CD4-positive, alpha-beta T cell (primary cell): ENCODE measurements at regions not wholly inside any gene's neighbourhood (a gene's known extent, or its start where the extent isn't known, plus 50 kb on each side); places are given as distances from the start of the nearest gene placed in this dataset.

ENCODE experiments used
- ATAC-seq: fragments of 200-7000 bp; cut with Tn5 transposase; one replicate; pipeline ENCODE4 v1.10.0; 2022; ENCODE audit warnings: mild to moderate bottlenecking; ENCODE audit not compliant: poor library complexity
- CTCF ChIA-PET: fragments of 350-600 bp; sonication (Branson Sonifier 250); formaldehyde crosslinking; loops from one replicate; lab custom pipeline; 2021; ENCODE audit warnings: antibody characterized with exemption, inconsistent platforms; lab: Charles Lee
- POLR2A ChIA-PET: fragments of 350-600 bp; sonication (Branson Sonifier 250); formaldehyde crosslinking; loops from one replicate; lab custom pipeline; 2021; ENCODE audit warnings: antibody characterized with exemption, inconsistent platforms; lab: Charles Lee
- DNase-seq, 14 experiments: peaks; one replicate each; pipeline ENCODE4 v3.0.0-alpha.2; 2013 to 2020; ENCODE audit warnings: mixed read lengths in 2 of 14
- H3K27ac ChIP-seq, 2 donors: one replicate each; pipeline versions ENCODE4 v1.5.1 to v1.7.0; 2013; ENCODE audit warnings: low read length in 2 of 2, low read depth in 1 of 2, mild to moderate bottlenecking in 1 of 2
- H3K27me3 ChIP-seq, 2 experiments: 1 replicate in 1 of 2; 2 replicates in 1 of 2; pipeline versions ENCODE4 v1.6.1 to v1.7.0; 2013; ENCODE audit warnings: low read length in 2 of 2, control low read depth in 1 of 2, mild to moderate bottlenecking in 1 of 2, moderate library complexity in 1 of 2; ENCODE audit not compliant: insufficient read depth in 2 of 2, control insufficient read depth in 1 of 2
- H3K36me3 ChIP-seq: one replicate; pipeline ENCODE4 v1.6.1; 2013; ENCODE audit warnings: low read length, control low read depth; ENCODE audit not compliant: insufficient read depth
- H3K4me1 ChIP-seq: one replicate; pipeline ENCODE4 v1.6.1; 2013; ENCODE audit warnings: low read length, control low read depth; ENCODE audit not compliant: insufficient read depth
- H3K4me3 ChIP-seq: one replicate; pipeline ENCODE4 v1.5.1; 2013; ENCODE audit warnings: mild to moderate bottlenecking, low read length, moderate library complexity
- H3K9me3 ChIP-seq, 2 experiments: 1 replicate in 1 of 2; 2 replicates in 1 of 2; pipeline versions ENCODE4 v1.6.1 to v1.7.0; 2013; ENCODE audit warnings: low read length in 2 of 2, mild to moderate bottlenecking in 2 of 2, control low read depth in 1 of 2, moderate library complexity in 1 of 2; ENCODE audit not compliant: control insufficient read depth in 1 of 2, insufficient read depth in 1 of 2
- H3K27ac Mint-ChIP-seq: one replicate; pipeline ENCODE4 v1.8.0; 2020; ENCODE audit warnings: mixed read lengths
- H3K27me3 Mint-ChIP-seq: one replicate; pipeline ENCODE4 v1.8.0; 2021; ENCODE audit warnings: mixed read lengths
- H3K36me3 Mint-ChIP-seq: one replicate; pipeline ENCODE4 v1.8.0; 2021; ENCODE audit warnings: low read depth, mixed read lengths
- H3K4me1 Mint-ChIP-seq: one replicate; pipeline ENCODE4 v1.8.0; 2021; ENCODE audit warnings: low read depth, mixed read lengths
- H3K4me3 Mint-ChIP-seq: one replicate; pipeline ENCODE4 v1.8.0; 2020; ENCODE audit warnings: mild to moderate bottlenecking, mixed read lengths
- H3K9me3 Mint-ChIP-seq: one replicate; pipeline ENCODE4 v1.8.0; 2020; ENCODE audit warnings: mixed read lengths
- intact Hi-C, 2 experiments: fragments of 100-400 bp; cut with DNase I in 1 of 2; cut with micrococcal nuclease in 1 of 2; formaldehyde crosslinking; loops; one replicate each; pipeline versions ENCODE4 v1.15.1 to v1.9.0; 2023 to 2025; cut with DNase I, micrococcal nuclease
- TF ChIP-seq, protein P1 (sequence below): fragments of 200-600 bp; IDR thresholded peaks from one replicate; pipeline ENCODE4 v1.8.0; 2022; ENCODE audit warnings: antibody characterized with exemption, mild to moderate bottlenecking

DNA sequence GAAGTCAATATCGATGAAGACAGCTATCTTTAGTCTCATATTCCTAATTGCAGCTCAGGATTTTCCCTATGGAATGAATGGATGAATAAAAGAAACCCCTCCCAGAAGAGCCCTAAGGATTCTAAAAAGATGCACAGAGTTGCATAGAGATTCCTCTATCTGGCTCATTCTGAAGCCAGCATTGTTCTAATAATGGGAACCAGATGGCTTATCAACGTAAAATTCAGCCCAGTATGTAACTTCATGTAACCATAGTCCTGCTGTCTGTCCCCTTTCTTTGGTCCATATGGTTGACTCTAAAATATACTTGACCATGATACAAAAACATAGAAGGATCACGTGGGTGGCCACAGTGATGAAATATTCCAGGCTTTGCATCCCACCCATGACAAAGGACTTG is 508.6 kb downstream of the RASEF start:
- TF ChIP-seq, protein P1, sequence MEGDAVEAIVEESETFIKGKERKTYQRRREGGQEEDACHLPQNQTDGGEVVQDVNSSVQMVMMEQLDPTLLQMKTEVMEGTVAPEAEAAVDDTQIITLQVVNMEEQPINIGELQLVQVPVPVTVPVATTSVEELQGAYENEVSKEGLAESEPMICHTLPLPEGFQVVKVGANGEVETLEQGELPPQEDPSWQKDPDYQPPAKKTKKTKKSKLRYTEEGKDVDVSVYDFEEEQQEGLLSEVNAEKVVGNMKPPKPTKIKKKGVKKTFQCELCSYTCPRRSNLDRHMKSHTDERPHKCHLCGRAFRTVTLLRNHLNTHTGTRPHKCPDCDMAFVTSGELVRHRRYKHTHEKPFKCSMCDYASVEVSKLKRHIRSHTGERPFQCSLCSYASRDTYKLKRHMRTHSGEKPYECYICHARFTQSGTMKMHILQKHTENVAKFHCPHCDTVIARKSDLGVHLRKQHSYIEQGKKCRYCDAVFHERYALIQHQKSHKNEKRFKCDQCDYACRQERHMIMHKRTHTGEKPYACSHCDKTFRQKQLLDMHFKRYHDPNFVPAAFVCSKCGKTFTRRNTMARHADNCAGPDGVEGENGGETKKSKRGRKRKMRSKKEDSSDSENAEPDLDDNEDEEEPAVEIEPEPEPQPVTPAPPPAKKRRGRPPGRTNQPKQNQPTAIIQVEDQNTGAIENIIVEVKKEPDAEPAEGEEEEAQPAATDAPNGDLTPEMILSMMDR = no peak
- Mint-ChIP-seq H3K36me3 (no peaks in the 10 kb centered on the region), H3K27me3 (no peaks in the 10 kb centered on the region), H3K4me3 (no peak overlapping the region), H3K27ac (no peak overlapping the region), H3K9me3 (no peaks in the 10 kb centered on the region), H3K4me1 (no peaks in the 10 kb centered on the region)
- CTCF ChIA-PET = no interaction called here
- DNase-seq (no peak), ATAC-seq (no peak)
- Histone ChIP-seq H3K4me3 (no peak overlapping the region), H3K27ac (no peak overlapping the region), H3K36me3 (no peaks in the 10 kb centered on the region), H3K27me3 (no peaks in the 10 kb centered on the region), H3K9me3 (peaks cover 0 to 3% of the 10 kb centered on the region in 2 experiments), H3K4me1 (no peaks in the 10 kb centered on the region)
- intact Hi-C loops = no loop called here
- POLR2A ChIA-PET = no interaction called here

DNA sequence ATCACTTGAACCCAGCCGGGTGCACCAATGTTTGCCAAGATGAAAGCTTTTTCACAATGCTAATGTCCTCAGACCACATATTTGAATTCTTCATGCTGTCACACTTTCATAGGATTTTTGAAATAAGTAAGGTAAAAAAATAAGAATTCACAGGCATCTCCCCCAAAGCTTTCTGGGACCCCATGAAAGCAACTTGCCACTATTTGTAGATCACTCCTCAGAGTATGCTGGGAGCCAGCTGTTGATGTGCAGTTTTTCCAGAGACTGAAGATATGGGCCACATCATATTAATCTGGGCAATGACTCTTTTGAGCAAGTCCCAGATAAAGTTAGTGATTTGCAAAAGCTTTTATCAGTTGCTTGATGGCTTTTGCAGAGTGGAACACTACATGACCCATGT is 507.9 kb downstream of the RASEF start:
- DNase-seq = no peak
- H3K36me3 Mint-ChIP-seq = no peaks in the 10 kb centered on the region
- no peak overlapping the region for H3K27ac Mint-ChIP-seq
- H3K27ac ChIP-seq = no peak overlapping the region
- no peaks in the 10 kb centered on the region for H3K9me3 Mint-ChIP-seq
- H3K27me3 Mint-ChIP-seq = no peaks in the 10 kb centered on the region
- POLR2A ChIA-PET = no interaction called here
- H3K4me3 Mint-ChIP-seq = no peak overlapping the region
- H3K36me3 ChIP-seq = no peaks in the 10 kb centered on the region
- ATAC-seq = no peak
- CTCF ChIA-PET = no interaction called here
- H3K4me3 ChIP-seq = no peak overlapping the region
- no peaks in the 10 kb centered on the region for H3K4me1 Mint-ChIP-seq
- no peaks in the 10 kb centered on the region for H3K4me1 ChIP-seq
- intact Hi-C loops = no loop called here
- TF ChIP-seq, protein P1 = no peak
- H3K9me3 ChIP-seq = peaks cover 0 to 3% of the 10 kb centered on the region in 2 experiments
- H3K27me3 ChIP-seq = no peaks in the 10 kb centered on the region

DNA sequence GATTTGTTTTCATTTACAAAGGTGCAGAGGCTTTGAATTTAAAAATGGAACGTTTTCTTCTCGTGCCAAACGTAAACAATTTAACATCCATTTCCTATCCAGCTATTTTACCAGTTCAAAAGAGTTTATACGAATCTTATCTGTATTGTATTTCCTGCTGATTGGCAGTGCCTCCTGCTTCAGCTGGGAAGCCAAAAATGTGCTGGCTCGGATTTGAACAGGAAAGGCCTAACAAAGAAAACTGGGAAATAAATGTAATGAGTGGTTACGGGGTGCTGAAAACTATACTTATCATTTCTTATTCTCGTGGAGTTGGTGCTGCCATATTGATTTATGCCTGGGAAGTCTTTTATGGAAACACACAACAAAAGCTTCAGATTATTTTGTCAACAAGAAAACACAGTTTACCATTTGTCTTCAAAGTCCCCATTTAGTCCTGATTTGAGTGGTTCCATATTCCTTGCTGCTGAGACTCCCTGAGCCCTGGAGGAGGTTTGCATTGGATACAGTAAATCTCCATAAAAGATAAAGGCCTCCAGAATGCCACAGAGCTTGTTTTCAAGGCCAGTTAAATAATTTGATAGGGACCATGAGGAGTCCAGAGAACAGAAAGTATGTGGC is 507.4 kb downstream of the RASEF start:
- Mint-ChIP-seq H3K27ac (no peak overlapping the region), H3K4me3 (no peak overlapping the region), H3K9me3 (no peaks in the 10 kb centered on the region), H3K36me3 (no peaks in the 10 kb centered on the region), H3K27me3 (no peaks in the 10 kb centered on the region), H3K4me1 (no peaks in the 10 kb centered on the region)
- ChIA-PET CTCF (no interaction called here), POLR2A (no interaction called here)
- Histone ChIP-seq H3K27me3 (no peaks in the 10 kb centered on the region), H3K4me1 (no peaks in the 10 kb centered on the region), H3K36me3 (no peaks in the 10 kb centered on the region), H3K4me3 (no peak overlapping the region), H3K27ac (no peak overlapping the region), H3K9me3 (peaks cover 0 to 3% of the 10 kb centered on the region in 2 experiments)
- ATAC-seq (no peak), DNase-seq (no peak)
- intact Hi-C loops = no loop called here
- TF ChIP-seq, protein P1 = no peak
